ENCODE measurements at regions not wholly inside any gene's neighbourhood (a gene's known extent, or its start where the extent isn't known, plus 50 kb on each side); places are given as distances from the start of the nearest gene placed in this dataset.

GRCh38 chr12:24743941-24744793 is 204.7 kb downstream of the BCAT1 start:
- WGBS, 2 donors = 80 to 81% methylated on average over 9 of the region's 9 CpGs
- Histone ChIP-seq H3K9me3 (no peaks in the 10 kb centered on the region), H3K4me1 (no peaks in the 10 kb centered on the region), H3K27ac (no peak overlapping the region), H3K27me3 (no peaks in the 10 kb centered on the region), H3K36me3 (no peaks in the 10 kb centered on the region), H3K4me3 (no peak overlapping the region)
- no peak for DNase-seq
- no peak for TF ChIP-seq CTCF (IDR thresholded peaks at IDR 0.05)
- TF ChIP-seq POLR2A (IDR thresholded peaks at IDR 0.05) = no peak
- intact Hi-C loops (cut with DNase I) = no loop called here

GRCh38 chr12:24742378-24742777 is 206.5 kb downstream of the BCAT1 start:
- H3K36me3 ChIP-seq = no peaks in the 10 kb centered on the region
- no peak for DNase-seq
- no peak overlapping the region for H3K4me3 ChIP-seq
- intact Hi-C loops (cut with DNase I) = no loop called here
- no peak overlapping the region for H3K27ac ChIP-seq
- H3K27me3 ChIP-seq = no peaks in the 10 kb centered on the region
- TF ChIP-seq CTCF (IDR thresholded peaks at IDR 0.05) = no peak
- TF ChIP-seq POLR2A (IDR thresholded peaks at IDR 0.05) = no peak
- H3K4me1 ChIP-seq = no peaks in the 10 kb centered on the region
- WGBS, 2 donors = 51 to 65% methylated on average over 5 of the region's 5 CpGs
- H3K9me3 ChIP-seq = no peaks in the 10 kb centered on the region

DNA sequence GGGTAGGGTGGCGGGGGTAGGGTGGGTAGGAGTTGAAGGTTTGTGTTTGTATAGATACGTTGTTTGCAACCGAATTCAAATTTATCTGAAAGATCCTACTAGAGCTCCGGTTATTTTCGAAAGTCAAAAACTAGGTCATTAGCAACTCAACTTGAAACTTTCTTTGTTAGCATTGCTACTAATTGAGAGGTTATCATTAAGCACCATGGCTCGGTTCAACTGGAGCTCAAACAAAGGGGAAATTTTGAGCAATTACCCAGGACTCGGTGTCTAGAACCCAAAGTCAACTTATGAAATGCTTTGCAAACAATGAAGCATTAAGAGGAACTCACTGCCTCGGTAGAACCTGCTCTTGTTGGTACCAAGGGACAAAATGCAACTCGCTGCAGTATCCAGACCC is 207.7 kb downstream of the BCAT1 start:
- Histone ChIP-seq H3K27me3 (no peaks in the 10 kb centered on the region), H3K27ac (no peak overlapping the region), H3K36me3 (no peaks in the 10 kb centered on the region), H3K9me3 (no peaks in the 10 kb centered on the region), H3K4me3 (no peak overlapping the region), H3K4me1 (no peaks in the 10 kb centered on the region)
- TF ChIP-seq POLR2A (IDR thresholded peaks at IDR 0.05) (no peak), CTCF (IDR thresholded peaks at IDR 0.05) (no peak)
- no peak for DNase-seq
- intact Hi-C loops (cut with DNase I) = no loop called here
- 80 to 83% methylated on average over 9 of the region's 9 CpGs for WGBS, 2 donors

GRCh38 chr12:24739106-24739779 is 209.7 kb downstream of the BCAT1 start:
- H3K36me3 ChIP-seq = no peaks in the 10 kb centered on the region
- TF ChIP-seq CTCF (IDR thresholded peaks at IDR 0.05) (no peak), POLR2A (IDR thresholded peaks at IDR 0.05) (no peak)
- H3K4me1 ChIP-seq = no peaks in the 10 kb centered on the region
- H3K27ac ChIP-seq = no peak overlapping the region
- no peaks in the 10 kb centered on the region for H3K9me3 ChIP-seq
- intact Hi-C loops (cut with DNase I) = no loop called here
- no peak overlapping the region for H3K4me3 ChIP-seq
- H3K27me3 ChIP-seq = no peaks in the 10 kb centered on the region
- no peak for DNase-seq
- WGBS, 2 donors = 36 to 40% methylated on average over 2 of the region's 2 CpGs

GRCh38 chr12:24738441-24738840 is 210.5 kb downstream of the BCAT1 start:
- TF ChIP-seq POLR2A (IDR thresholded peaks at IDR 0.05) = no peak
- no peak for TF ChIP-seq CTCF (IDR thresholded peaks at IDR 0.05)
- no peaks in the 10 kb centered on the region for H3K9me3 ChIP-seq
- no peaks in the 10 kb centered on the region for H3K27me3 ChIP-seq
- 86 to 93% methylated on average over 2 of the region's 2 CpGs for WGBS, 2 donors
- H3K27ac ChIP-seq = no peak overlapping the region
- H3K36me3 ChIP-seq = no peaks in the 10 kb centered on the region
- H3K4me1 ChIP-seq = no peaks in the 10 kb centered on the region
- intact Hi-C loops (cut with DNase I) = no loop called here
- no peak overlapping the region for H3K4me3 ChIP-seq
- DNase-seq = no peak
